ENCODE measurements at regions not wholly inside any gene's neighbourhood (a gene's known extent, or its start where the extent isn't known, plus 50 kb on each side); places are given as distances from the start of the nearest gene placed in this dataset.

- 66% methylated on average over 2 of the region's 2 CpGs for WGBS
- DNase-seq (ENCODE audit: extremely low spot score): no peak
Observed at GRCh38 chr12:92582893-92583292, 119.9 kb upstream of the PLEKHG7 start.

GRCh38 chr12:92582475-92582874 is 120.3 kb upstream of the PLEKHG7 start:
- Histone ChIP-seq H3K9me3 (peaks cover 0 to 5% (median 0%) of the 10 kb centered on the region in 4 donors), H3K27ac (replicated peaks in 1 of 4) (no peak overlapping the region), H3K27me3 (no peaks in the 10 kb centered on the region), H3K36me3 (no peaks in the 10 kb centered on the region), H3K4me3 (no peak overlapping the region), H3K4me1 (no peaks in the 10 kb centered on the region)
- TF ChIP-seq POLR2AphosphoS5 (IDR thresholded peaks at IDR 0.05) (no peak), POLR2A (IDR thresholded peaks at IDR 0.05; ENCODE audit: low read depth) (no peak), CTCF (IDR thresholded peaks at IDR 0.05) (no peak), EP300 (IDR thresholded peaks at IDR 0.05) (no peak)
- no peak for DNase-seq (ENCODE audit: extremely low spot score)
- 77% methylated on average over 4 of the region's 4 CpGs for WGBS
- intact Hi-C loops (cut with DNase I): no loop called here

More at GRCh38 chr12:92582893-92583292, 119.9 kb upstream of the PLEKHG7 start:
- Histone ChIP-seq H3K4me1 (no peaks in the 10 kb centered on the region), H3K27ac (replicated peaks in 1 of 4) (no peak overlapping the region), H3K9me3 (peaks cover 0 to 5% (median 0%) of the 10 kb centered on the region in 4 donors), H3K36me3 (no peaks in the 10 kb centered on the region), H3K4me3 (no peak overlapping the region), H3K27me3 (no peaks in the 10 kb centered on the region)
- intact Hi-C loops (cut with DNase I): no loop called here
- no peak for TF ChIP-seq POLR2AphosphoS5 (IDR thresholded peaks at IDR 0.05)
- no peak for TF ChIP-seq CTCF (IDR thresholded peaks at IDR 0.05)

GRCh38 chr12:92581604-92582003 is 121.2 kb upstream of the PLEKHG7 start:
- WGBS: 50% methylated on average over 1 of the region's 1 CpG
- Histone ChIP-seq H3K36me3 (no peaks in the 10 kb centered on the region), H3K27me3 (no peaks in the 10 kb centered on the region), H3K27ac (replicated peaks in 1 of 4) (no peak overlapping the region), H3K9me3 (peaks cover 0 to 5% (median 0%) of the 10 kb centered on the region in 4 donors), H3K4me1 (no peaks in the 10 kb centered on the region), H3K4me3 (no peak overlapping the region)
- DNase-seq (ENCODE audit: extremely low spot score): no peak
- intact Hi-C loops (cut with DNase I): no loop called here
- TF ChIP-seq POLR2AphosphoS5 (IDR thresholded peaks at IDR 0.05) (no peak), CTCF (IDR thresholded peaks at IDR 0.05) (no peak), EP300 (IDR thresholded peaks at IDR 0.05) (no peak), POLR2A (IDR thresholded peaks at IDR 0.05; ENCODE audit: low read depth) (no peak)

- 84% methylated on average over 6 of the region's 6 CpGs for WGBS
- H3K27me3 ChIP-seq: no peaks in the 10 kb centered on the region
- H3K9me3 ChIP-seq: no peaks in the 10 kb centered on the region
- TF ChIP-seq POLR2A (IDR thresholded peaks at IDR 0.05; ENCODE audit: low read depth) (no peak), POLR2AphosphoS5 (IDR thresholded peaks at IDR 0.05) (no peak), CTCF (IDR thresholded peaks at IDR 0.05) (no peak), EP300 (IDR thresholded peaks at IDR 0.05) (no peak)
- H3K4me1 ChIP-seq: peaks cover 0 to 4% (median 3%) of the 10 kb centered on the region in 4 donors
- no peak overlapping the region for H3K27ac ChIP-seq (replicated peaks in 1 of 4)
- intact Hi-C loops (cut with DNase I): loop anchor here (5.0 to 10.0 kb wide), 4 partner anchors 428 to 1193 kb away; partner anchors contain the start of gene BTG1
- no peaks in the 10 kb centered on the region for H3K36me3 ChIP-seq
- DNase-seq (ENCODE audit: extremely low spot score): no peak
- no peak overlapping the region for H3K4me3 ChIP-seq
Observed at GRCh38 chr12:92574911-92575570, 127.7 kb upstream of the PLEKHG7 start.
